K562 (cell line): ENCODE measurements at regions not wholly inside any gene's neighbourhood (a gene's known extent, or its start where the extent isn't known, plus 50 kb on each side); places are given as distances from the start of the nearest gene placed in this dataset.

Experiments
- CBX3 ChIP-seq, 2 experiments: IDR thresholded peaks; 1 replicate in 1 of 2; 2 replicates in 1 of 2; pipeline ENCODE4 v1.6.1; 2012; ENCODE audit warnings: inconsistent platforms in 2 of 2, low read length in 2 of 2, borderline replicate concordance in 1 of 2, control low read depth in 1 of 2
- CTCF ChIP-seq, 3 experiments: IDR thresholded peaks in 2 of 3; conservative IDR thresholded peaks in 1 of 3; 2 replicates each; pipeline ENCODE4 v1.5.1; 2011 to 2012; ENCODE audit warnings: low read length in 3 of 3, mild to moderate bottlenecking in 3 of 3, control low read depth in 2 of 3, improper control_type of control experiment in 1 of 3, inconsistent platforms in 1 of 3, low read depth in 1 of 3, mixed read lengths in 1 of 3, moderate library complexity in 1 of 3; ENCODE audit not compliant: insufficient read depth in 2 of 3
- MAZ ChIP-seq, 2 experiments: fragments of 450-650 bp in 1 of 2; sonication (generic) in 1 of 2; formaldehyde crosslinking; IDR thresholded peaks in 1 of 2; conservative IDR thresholded peaks in 1 of 2; 2 replicates each; pipeline versions ENCODE4 v1.4.0 to v1.5.0; 2020; ENCODE audit warnings: mild to moderate bottlenecking in 1 of 2, missing genetic modification reagents in 1 of 2
- ZFP30 ChIP-seq: fragments of 250-450 bp; sonication (Bioruptor Pico); IDR thresholded peaks from 2 replicates; pipeline ENCODE4 v1.8.0; 2022; ENCODE audit warnings: moderate library complexity, mild to moderate bottlenecking, inconsistent platforms, borderline replicate concordance

- no peak for TF ChIP-seq MAZ (CRISPR knock-in tag; conservative IDR thresholded peaks at IDR 0.05 in 1 of 2, IDR thresholded peaks at IDR 0.05 in 1 of 2)
- TF ChIP-seq ZFP30 = no peak
- TF ChIP-seq CBX3 (IDR thresholded peaks at IDR 0.05; ENCODE audit: borderline replicate concordance in 1 of 2, low read length in 2 of 2) = no peak
- TF ChIP-seq CTCF (IDR thresholded peaks at IDR 0.05 in 2 of 3, conservative IDR thresholded peaks at IDR 0.05 in 1 of 3; ENCODE audit: insufficient read depth in 2 of 3, low read depth in 1 of 3, low read length in 3 of 3) = no peak
These were observed 381.8 kb downstream of the BTG1 start for GRCh38 chr12:91763654-91764370.
